ENCODE measurements at regions not wholly inside any gene's neighbourhood (a gene's known extent, or its start where the extent isn't known, plus 50 kb on each side); places are given as distances from the start of the nearest gene placed in this dataset.

- TF ChIP-seq RAD21 (IDR thresholded peaks at IDR 0.05; ENCODE audit: low read length) (no peak), CTCF (IDR thresholded peaks at IDR 0.05) (no peak), NRF1 (IDR thresholded peaks at IDR 0.05; ENCODE audit: low read depth, low read length) (no peak)
- TF ChIP-seq, protein P1, sequence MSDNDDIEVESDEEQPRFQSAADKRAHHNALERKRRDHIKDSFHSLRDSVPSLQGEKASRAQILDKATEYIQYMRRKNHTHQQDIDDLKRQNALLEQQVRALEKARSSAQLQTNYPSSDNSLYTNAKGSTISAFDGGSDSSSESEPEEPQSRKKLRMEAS (IDR thresholded peaks at IDR 0.05; ENCODE audit: low read depth) = no peak
These were observed 362.4 kb downstream of the OTOL1 start for GRCh38 chr3:161859057-161859456.
